ENCODE measurements at regions not wholly inside any gene's neighbourhood (a gene's known extent, or its start where the extent isn't known, plus 50 kb on each side); places are given as distances from the start of the nearest gene placed in this dataset.
"Not testable (repeated sequence)": the region's sequence is repeated elsewhere in the genome, so short reads cannot be mapped to it uniquely, and the experiment has no call there.

DNA sequence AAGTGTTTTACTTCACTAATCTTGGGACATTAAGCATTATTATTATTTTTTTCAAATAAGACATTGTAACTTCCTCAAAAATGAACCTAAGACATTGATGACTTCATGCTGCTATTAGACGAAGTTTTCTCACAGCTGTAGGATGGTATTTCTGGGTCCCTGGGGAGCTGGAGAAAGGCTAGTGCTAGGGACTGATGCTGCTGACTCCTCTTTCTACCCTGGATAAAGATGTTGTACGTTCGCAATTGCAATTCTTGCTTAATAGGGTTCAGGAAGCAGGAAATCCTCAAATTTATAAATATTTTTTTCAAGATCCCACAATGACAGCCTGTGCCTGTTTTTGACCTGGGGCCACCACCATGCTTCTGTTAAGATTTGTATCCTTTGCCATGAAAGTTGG lies 526.0 kb downstream of the CCSER2 start:
- DNase-seq (ENCODE audit: low spot score), result no peak

DNA sequence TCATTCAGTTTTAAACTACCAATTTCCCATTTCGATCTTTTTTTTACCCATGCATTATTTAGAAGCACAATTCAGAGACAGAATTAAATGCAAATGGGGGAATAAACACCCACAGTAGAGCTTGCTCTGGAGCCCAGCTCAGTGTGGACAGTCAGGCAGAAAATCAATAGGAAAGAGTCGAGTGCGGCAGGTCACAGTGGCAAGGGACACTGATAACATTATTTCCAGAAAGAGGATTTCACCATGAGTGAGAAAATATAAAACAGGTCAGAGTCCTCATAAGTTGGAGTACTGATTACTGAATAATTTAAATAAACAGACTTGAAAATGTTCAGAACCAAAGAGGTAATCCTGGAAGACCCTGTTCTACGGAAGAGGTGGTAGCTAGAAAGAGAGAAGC lies 532.5 kb downstream of the CCSER2 start:
- DNase-seq (ENCODE audit: low spot score), result no peak

DNA sequence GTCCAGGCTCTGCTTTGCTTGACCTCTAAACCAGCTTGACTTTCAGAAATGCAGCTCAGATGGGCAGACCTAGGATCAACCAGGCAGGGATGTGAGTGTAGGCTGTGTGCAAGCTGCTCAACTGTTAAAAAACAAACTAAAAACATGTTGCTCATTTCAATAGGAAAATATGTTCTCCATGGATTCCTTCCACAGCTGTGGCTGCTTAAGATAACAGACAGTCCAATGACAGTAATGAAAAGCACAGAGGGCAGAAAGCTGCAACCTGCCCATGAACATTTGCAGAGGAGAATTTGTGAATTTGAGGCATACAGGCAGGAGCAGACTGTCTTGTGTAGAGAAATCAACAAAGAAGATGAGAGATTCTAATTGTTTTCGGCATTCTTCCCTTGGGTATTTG lies 534.2 kb downstream of the CCSER2 start:
- DNase-seq (ENCODE audit: low spot score), result no peak

DNA sequence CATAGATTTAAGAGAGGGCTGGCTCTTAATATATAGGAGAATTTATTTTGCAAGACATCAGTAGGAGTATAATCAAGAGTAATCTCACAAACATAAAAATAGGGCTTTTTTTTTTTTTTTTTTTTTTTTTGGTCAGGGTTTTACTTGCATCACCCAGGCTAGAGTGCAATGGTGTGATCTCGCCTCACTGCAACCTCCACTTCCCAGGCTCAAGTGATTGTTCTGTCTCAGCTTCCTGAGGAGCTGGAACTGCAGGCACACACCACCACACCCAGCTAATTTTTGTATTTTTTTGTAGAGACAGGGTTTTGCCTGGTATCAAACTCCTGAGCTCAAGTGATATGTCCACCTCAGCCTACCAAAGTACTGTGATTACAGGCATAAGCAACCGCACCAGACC lies 535.3 kb downstream of the CCSER2 start:
- no peak for DNase-seq (ENCODE audit: low spot score)

DNA sequence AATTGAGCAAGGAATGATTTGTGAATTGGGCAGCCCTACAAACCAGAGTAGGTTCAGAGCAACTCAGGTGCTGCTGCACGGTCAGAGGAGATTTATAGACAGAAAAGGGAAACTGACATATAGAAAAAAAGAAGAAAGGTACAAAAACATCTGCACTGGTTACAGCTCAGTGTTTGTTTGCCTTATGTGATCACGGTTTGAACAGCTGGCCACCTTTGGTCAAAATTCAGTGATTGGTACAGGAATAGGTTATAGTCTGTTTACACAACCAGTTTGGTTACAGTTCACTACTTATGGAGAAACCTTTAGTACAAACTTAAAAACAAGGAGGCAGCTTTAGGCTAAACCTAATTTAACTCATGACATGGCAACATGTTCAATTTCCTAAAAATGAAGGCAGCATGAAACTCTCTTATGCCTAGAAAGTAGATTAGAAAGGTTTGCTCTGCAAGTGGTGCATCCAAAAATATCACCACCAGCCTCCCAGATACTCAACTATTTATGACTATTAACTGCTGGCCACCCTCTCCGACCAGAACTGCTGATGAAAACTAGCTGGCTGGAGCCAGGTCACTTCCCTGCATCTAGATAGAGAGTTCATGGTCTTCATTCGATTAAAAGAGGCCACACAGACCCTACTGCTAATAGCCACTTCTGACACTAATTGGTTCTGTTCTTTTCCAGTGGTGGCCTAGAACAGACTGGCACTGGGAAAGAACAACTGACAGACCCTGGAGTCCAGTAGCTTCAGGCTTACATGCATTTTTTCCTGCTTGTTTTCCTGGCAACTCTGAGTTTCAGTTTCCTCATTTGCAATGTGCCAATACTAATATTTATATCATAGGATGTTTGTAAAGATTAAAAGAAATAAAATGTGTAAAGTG lies 548.0 kb downstream of the CCSER2 start:
- no peak for DNase-seq (ENCODE audit: low spot score)

DNA sequence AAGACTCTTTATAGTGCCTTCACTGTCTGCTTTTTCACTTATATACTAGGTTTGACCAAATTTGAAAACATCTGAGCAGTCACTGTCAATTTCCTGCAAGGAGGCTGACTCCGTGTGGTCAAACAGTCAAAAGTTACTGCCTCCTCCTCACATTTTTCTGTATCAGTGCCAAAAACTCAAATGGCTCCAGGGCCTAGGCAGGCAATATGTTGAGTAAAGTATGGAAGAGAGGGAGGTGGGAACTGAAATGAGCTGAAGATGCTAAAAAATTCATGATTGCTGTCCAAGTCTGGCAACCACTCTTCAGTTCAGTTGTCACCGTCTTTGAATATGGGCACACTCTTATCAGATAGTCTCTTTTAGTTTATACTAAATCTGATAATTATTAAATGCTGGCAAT lies 551.6 kb downstream of the CCSER2 start:
- no peak for DNase-seq (ENCODE audit: low spot score)

DNA sequence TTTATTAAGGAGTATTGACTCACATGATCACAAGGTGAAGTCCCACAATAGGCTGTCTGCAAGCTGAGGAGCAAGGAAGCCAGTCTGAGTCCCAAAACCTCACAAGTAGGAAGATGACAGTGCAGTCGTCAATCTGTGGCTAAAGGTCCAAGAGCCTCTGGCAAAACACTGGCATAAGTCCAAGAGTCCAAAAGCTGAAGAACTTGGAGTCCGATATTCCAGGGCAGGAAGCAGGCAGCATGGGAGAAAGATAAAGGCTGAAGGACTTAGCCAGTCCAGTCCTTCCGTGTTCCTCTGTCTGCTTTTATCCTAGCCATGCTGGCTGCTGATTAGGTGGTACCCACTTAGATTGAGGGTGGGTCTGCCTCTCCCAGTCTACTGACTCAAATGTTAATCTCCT lies 553.3 kb downstream of the CCSER2 start:
- not testable (repeated sequence) for DNase-seq (ENCODE audit: low spot score)

DNA sequence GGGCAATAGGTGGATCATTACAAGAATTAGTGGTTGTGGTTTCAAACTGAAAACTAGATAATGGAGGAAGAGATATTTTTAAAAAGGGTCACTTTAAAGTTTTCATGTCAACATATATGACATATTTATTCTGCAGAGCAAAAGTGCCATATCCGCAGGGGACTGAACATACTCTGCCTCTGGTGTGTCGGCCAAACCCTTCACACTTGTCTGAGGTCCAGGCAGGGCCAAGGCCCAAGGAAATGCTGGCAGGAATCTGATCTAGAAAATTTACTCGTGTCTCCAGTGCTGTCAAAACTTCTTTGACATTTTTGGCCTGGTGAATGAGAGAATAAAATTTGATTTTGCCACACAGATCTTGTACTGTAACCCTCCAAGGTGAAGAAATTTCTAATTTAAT lies 562.3 kb downstream of the CCSER2 start:
- DNase-seq (ENCODE audit: low spot score), result no peak

DNA sequence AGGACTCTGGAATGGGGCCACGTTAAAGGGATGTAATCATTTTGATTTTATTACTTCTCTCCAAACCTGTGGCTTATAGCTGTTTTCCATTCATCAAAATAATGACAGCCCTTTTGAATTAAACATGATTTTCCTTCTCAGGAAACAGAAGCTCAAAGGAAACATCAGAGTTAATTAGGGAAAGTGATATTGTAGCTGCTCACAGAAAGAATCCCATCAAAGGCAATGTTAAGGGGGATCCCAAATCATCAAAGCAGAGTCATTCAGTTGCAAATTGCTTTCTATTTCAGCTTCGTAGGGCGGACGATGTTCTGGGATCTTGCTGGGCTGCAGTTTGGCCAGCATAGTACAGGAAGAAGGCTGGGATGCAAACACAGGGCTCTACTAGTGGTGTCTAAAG lies 563.2 kb downstream of the CCSER2 start:
- DNase-seq (ENCODE audit: low spot score), result no peak

DNA sequence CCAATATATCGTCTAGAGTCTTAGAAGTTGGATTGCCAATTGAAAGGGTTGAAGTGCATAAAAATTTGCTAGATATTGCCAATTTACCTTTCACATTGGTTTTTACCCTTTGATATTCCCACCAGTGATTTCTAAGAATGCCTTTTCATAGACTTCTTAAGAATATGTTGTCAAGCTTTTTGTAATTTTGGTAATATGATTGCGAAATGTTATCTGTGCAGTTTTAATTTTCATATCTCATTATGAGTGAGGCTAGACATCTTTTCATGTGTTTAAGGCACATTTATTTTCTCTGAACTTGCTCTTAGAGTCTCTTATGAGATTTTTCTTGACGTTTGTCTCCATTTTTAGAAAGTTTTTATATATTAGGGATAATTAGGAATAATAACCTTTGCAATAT lies 567.2 kb downstream of the CCSER2 start:
- no peak for DNase-seq (ENCODE audit: low spot score)

DNA sequence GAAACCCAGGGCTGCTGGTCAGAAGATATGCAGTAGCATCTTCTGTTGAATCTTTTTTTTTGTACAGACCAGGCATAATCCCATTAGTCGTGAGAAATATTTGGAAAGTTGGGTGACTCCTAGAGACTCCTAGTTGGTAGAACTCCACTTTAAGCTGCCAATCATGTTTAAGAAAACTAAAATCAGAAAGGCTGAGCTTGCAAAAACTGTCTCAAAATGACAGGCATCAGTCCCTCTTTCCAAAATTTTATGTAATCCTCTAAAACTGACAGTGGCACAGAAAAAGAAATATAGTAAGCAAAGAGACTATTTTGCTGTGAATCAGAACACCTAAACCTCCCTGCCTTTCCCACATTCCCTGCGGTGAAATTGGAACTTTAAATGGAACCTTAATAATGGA lies 568.5 kb downstream of the CCSER2 start:
- DNase-seq (ENCODE audit: low spot score), result no peak

DNA sequence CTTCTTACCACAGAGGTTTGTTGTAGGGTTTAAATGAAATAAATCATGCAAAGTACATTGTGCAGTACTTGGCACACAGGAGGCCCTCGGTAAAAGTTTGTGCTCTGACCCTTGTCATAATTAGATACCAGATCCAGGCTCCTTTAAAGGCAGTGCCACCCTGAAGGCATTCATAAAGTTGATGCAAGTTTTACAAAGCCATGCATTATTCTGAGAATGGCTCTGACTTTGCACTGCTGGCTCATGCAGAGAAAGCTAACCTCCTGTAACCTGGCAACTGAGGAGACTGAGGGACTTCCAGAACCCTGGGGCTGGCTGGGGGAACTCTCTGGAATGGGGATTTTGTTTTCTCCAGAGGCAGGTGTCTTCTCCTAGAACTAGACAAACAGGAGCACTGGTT lies 570.9 kb downstream of the CCSER2 start:
- no peak for DNase-seq (ENCODE audit: low spot score)

DNA sequence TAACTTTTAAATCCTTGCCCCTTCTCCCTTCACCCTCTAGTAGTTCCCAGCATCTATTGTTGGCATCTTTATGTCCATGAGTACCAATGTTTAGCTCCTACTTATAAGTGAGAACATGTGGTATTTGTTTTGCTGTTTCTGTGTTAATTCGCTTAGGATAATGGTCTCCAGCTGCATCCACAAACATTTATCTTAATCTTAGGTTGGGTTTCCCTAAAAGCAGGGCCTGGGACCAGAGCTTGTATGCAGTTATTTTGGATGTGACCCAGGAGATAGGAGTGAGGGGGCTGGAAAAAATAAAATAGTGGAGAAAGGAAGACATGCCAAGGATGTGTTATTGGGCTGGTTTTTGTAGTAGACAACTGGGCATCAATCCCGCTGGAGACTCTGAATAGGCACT lies 571.8 kb downstream of the CCSER2 start:
- DNase-seq (ENCODE audit: low spot score), result no peak

DNA sequence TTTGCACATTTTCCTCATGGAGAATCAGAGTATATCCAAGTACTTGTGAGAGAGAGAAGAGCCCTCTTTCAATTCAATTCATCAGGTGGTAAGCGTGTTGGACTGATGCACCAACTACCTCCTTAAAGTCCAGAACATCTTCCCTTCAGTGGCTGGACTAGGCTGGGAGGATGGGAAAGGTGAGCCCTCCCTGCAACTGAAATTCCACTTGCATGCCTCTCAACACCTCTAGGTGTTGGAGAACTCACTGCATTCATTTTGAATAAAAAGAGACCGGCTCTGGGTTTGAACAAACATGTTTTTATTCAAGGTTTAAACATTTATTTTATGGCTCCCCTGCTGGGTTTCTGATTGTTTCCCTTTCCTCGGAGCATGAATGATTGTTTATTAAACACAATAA lies 573.5 kb downstream of the CCSER2 start:
- DNase-seq (ENCODE audit: low spot score), result no peak

DNA sequence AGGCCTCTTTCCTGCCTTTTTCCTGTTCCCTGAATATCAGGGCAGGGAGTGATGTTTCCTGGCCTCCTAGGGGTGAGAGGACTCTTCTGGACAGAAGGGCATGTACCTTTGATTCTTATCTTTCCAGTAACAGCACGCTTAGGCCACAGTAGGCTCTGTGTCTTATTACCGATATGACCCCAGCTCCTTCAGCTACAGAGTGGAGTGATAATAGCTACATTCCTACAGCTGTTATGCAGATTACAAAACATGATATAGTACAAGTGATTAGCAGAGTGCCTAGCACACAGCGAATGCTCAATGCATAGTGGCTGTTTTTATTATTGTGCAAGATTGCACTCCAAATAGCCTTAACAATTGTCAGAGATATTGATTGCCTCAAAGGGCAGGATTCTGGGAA lies 574.2 kb downstream of the CCSER2 start:
- no peak for DNase-seq (ENCODE audit: low spot score)

DNA sequence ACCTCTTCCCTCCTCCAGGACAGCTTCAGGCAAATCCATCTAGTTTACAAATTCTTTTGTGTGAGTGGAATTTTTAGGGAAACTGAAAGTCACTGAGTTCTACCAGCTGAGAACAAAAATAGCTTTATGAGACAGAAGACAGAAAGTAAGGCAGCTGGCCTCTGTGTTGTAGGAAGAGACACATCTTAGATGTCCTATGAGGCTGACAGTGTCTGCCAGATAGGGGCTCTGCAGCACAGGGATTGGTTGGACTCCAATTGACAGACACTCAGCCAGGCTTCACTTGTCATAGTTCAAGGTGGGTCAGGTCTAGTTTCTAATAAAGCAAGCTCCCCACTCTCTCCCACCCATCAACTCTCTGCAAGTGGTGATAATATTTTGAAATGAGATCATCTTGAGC lies 574.9 kb downstream of the CCSER2 start:
- DNase-seq (ENCODE audit: low spot score), result no peak

DNA sequence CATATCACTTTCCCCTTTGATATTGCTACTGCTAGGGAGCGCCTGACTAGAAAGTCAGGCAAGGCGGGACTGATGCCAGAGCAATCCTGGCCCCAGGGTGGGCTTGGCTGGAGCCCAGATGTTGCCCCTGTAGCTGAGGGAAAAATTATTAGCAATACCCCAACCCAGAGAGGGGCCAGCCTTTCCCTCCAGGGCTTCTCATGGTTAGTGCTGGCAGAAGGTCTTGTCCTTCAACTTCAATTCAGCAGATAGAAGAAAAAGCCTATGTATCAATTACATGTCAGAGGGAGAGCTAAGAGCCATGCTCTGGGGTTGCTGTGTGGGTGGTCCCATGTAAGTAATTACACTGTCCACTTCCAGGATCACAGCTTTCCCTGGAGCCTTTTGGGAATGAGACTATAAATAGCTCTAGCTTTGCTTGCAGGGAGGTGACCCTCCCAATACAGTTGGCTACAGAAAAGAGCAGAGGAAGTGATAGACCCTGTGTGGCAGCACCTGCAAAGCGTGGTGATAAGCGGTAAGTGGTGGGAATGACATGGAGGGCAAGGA lies 579.1 kb downstream of the CCSER2 start:
- DNase-seq (ENCODE audit: low spot score), result no peak

DNA sequence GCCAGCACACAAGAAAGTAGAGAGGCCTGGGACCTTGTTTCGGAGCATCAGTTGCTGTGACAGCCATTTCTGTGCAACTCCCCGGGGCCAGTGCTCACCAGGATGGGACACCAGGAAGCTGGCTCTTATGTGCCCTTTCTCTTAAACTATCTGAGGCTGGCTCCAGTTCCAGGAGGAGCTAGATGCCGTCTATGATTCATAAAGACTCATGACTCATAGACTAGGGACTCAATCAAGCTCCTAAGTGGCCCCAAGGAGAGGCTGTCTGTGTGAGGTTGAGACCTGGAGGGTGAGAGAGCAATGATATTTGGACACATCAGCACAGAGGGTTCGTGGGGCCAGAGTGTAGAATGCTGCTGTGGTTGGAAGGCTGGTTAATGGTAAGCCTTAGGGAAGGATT lies 580.1 kb downstream of the CCSER2 start:
- DNase-seq (ENCODE audit: low spot score), result peak; percentile 56

DNA sequence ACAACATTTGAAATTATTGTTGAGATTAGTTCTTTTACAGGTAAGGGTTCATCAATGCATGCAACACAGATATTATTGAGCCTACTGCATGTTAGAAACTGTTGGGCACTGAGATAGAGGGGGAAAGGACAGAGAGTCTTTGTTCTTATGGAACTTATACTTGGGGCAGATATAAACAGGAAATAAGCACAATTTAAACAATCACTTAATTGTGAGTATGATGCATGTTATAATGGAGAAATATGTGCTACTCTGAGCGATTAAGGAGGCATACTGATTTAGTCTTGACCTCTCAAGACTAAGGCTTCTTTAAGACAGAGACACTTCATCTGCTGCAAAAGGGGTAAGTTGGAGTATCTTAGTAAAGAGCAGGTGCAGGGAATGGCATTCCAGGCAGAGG lies 593.3 kb downstream of the CCSER2 start:
- DNase-seq (ENCODE audit: low spot score), result no peak

DNA sequence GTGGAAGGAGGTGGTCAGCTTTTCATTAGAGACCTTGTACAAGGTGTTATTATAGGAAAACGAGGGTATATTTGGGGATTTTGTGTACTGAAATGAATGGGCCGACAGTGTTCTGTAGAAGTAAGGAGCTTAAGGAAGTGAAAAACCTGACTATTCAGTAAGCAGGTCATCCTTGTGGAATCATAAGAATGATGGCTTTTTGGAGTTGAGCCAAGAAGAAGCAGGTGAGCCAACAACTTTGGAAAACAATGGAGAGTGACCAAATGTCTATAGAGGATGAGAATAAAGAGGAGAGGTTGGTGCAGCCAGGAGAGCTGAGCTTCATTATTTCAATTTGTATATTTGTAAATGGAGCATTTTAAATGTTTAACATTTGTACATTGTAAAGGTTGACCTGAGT lies 595.7 kb downstream of the CCSER2 start:
- no peak for DNase-seq (ENCODE audit: low spot score)

DNA sequence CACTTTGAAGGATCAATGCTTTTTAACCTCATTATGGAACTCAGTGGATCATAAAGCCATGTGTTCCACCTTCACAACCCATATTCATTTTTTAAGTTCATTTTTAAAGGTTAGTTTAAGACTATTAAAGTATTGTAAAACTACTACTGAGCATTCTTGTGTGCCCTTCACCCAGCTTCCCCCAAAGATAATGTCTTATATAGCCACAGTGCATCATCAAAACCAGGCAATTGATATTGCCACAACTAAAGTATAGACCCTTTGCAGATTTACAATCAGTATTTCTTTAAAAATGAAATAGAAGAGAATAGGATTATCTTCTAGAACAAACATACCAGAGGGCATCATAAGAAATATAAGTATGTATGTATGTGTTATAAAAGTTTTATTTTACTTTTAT lies 597.1 kb downstream of the CCSER2 start:
- DNase-seq (ENCODE audit: low spot score), result no peak

DNA sequence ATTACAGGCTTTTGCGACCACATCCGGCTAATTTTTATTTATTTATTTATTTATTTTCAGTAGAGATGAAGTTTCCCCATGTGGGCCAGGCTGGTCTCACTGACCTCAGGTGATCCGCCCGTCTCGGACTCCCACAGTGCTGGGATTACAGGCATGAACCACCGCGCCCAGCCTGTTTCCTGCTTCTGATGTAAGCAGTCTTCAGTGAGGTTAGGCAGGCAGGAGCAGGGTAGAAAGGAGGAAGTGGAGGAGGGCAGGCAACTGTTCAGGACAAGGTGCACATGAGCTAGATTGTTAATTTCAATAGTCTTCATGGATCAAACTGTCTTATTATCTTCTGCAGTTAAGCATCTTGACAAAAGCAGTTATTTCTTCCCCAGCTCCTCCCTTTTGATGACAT lies 605.0 kb downstream of the CCSER2 start:
- DNase-seq (ENCODE audit: low spot score), result no peak

DNA sequence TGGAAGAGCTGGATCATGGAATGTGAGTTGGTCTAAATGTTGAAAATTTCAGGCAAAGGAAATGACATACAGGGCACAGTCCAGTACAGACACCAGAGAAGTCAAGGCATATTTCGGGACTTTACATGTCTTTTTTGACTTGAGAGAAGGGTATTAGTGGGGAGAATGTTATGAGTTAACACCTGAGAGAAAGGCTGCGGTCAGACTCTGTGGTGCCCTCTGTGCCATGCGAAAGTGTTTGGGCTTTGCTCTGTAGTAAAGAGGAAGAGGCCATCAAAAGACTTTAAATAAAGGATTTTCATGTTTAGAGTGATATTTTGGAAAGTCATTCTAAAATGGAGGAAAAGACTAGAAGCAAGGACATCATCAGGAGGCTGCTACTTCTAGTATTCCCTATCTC lies 607.4 kb downstream of the CCSER2 start:
- no peak for DNase-seq (ENCODE audit: low spot score)
